ENCODE measurements at regions not wholly inside any gene's neighbourhood (a gene's known extent, or its start where the extent isn't known, plus 50 kb on each side); places are given as distances from the start of the nearest gene placed in this dataset.
"Not testable (repeated sequence)": the region's sequence is repeated elsewhere in the genome, so short reads cannot be mapped to it uniquely, and the experiment has no call there.

DNA sequence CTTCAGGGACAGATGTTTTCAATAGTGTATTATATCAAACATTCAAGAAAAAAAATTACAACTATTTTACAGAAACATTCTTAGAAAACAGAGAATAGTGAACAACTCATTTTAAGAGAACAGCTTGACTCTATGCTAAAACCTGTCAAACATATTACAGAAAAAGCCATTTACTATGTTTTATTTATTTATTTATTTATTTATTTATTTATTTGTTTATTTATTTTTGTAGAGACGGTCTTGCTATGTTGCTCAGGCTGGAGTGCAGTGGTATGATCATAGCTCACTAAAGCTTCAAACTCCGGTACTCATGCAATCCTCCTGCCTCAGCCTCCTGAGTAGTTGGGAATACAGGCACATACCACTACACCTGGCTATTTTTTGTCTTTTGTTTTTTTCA, 317.9 kb upstream of the HTR1E start:
- no peak overlapping the region for H3K4me2 ChIP-seq
- no peaks in the 10 kb centered on the region for H3K79me2 ChIP-seq (ENCODE audit: insufficient read depth, low read depth)
- TF ChIP-seq, protein P1, sequence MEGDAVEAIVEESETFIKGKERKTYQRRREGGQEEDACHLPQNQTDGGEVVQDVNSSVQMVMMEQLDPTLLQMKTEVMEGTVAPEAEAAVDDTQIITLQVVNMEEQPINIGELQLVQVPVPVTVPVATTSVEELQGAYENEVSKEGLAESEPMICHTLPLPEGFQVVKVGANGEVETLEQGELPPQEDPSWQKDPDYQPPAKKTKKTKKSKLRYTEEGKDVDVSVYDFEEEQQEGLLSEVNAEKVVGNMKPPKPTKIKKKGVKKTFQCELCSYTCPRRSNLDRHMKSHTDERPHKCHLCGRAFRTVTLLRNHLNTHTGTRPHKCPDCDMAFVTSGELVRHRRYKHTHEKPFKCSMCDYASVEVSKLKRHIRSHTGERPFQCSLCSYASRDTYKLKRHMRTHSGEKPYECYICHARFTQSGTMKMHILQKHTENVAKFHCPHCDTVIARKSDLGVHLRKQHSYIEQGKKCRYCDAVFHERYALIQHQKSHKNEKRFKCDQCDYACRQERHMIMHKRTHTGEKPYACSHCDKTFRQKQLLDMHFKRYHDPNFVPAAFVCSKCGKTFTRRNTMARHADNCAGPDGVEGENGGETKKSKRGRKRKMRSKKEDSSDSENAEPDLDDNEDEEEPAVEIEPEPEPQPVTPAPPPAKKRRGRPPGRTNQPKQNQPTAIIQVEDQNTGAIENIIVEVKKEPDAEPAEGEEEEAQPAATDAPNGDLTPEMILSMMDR (conservative IDR thresholded peaks at IDR 0.05; ENCODE audit: low read depth, low read length): no peak
- H3K4me3 ChIP-seq (IDR thresholded peaks at IDR 0.05; ENCODE audit: insufficient read depth, low read depth, low read length): no peak overlapping the region
- no peaks in the 10 kb centered on the region for H4K20me1 ChIP-seq (ENCODE audit: insufficient read depth)
- H3K9ac ChIP-seq: no peak overlapping the region
- H3K36me3 ChIP-seq (ENCODE audit: insufficient read depth): no peaks in the 10 kb centered on the region
- no peaks in the 10 kb centered on the region for H3K27me3 ChIP-seq (ENCODE audit: insufficient read depth, low read depth)
- H3K27ac ChIP-seq: no peak overlapping the region
- H3K4me1 ChIP-seq (ENCODE audit: low read depth, poor library complexity, severe bottlenecking): no peaks in the 10 kb centered on the region
- H2AFZ ChIP-seq (ENCODE audit: low read depth): no peak overlapping the region

DNA sequence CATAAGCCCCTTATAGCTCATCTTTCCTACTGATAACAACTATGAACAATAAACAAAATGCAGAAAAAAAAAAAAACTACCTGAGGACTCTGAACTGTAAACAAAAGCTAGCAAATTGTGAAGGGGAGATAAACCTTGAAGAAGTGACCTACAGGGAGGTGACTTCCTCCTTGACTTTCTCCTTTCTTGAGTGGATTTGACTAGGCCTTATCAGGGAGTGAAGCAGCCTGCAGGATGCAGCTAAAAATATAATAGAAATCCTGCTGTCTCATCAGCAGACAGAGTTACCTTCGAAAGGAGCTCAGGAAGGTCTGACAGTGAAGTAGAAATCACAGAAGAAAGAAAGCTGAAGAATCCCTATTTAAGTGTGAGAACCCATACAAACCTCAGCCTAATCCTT, 322.0 kb upstream of the HTR1E start:
- Histone ChIP-seq H4K20me1 (ENCODE audit: insufficient read depth) (no peaks in the 10 kb centered on the region), H3K27ac (no peak overlapping the region), H3K4me2 (no peak overlapping the region), H3K4me1 (ENCODE audit: low read depth, poor library complexity, severe bottlenecking) (no peaks in the 10 kb centered on the region), H3K4me3 (IDR thresholded peaks at IDR 0.05; ENCODE audit: insufficient read depth, low read depth, low read length) (no peak overlapping the region), H3K36me3 (ENCODE audit: insufficient read depth) (no peaks in the 10 kb centered on the region), H3K9ac (no peak overlapping the region), H3K79me2 (ENCODE audit: insufficient read depth, low read depth) (no peaks in the 10 kb centered on the region), H3K27me3 (ENCODE audit: insufficient read depth, low read depth) (no peaks in the 10 kb centered on the region), H2AFZ (ENCODE audit: low read depth) (no peak overlapping the region)
- TF ChIP-seq, protein P1 (conservative IDR thresholded peaks at IDR 0.05; ENCODE audit: low read depth, low read length): no peak

GRCh38 chr6:86609549-86610388, 327.6 kb upstream of the HTR1E start:
- TF ChIP-seq, protein P1 (conservative IDR thresholded peaks at IDR 0.05; ENCODE audit: low read depth, low read length): no peak
- Histone ChIP-seq H2AFZ (ENCODE audit: low read depth) (no peak overlapping the region), H3K9ac (no peak overlapping the region), H3K27me3 (ENCODE audit: insufficient read depth, low read depth) (no peaks in the 10 kb centered on the region), H3K79me2 (ENCODE audit: insufficient read depth, low read depth) (no peaks in the 10 kb centered on the region), H4K20me1 (ENCODE audit: insufficient read depth) (no peaks in the 10 kb centered on the region), H3K27ac (no peak overlapping the region), H3K4me2 (no peak overlapping the region), H3K4me1 (ENCODE audit: low read depth, poor library complexity, severe bottlenecking) (no peaks in the 10 kb centered on the region), H3K36me3 (ENCODE audit: insufficient read depth) (no peaks in the 10 kb centered on the region), H3K4me3 (IDR thresholded peaks at IDR 0.05; ENCODE audit: insufficient read depth, low read depth, low read length) (no peak overlapping the region)

GRCh38 chr6:86603364-86603763, 334.0 kb upstream of the HTR1E start:
- not testable (repeated sequence) for H3K27ac ChIP-seq; H3K4me1 ChIP-seq (ENCODE audit: low read depth, poor library complexity, severe bottlenecking); H3K4me3 ChIP-seq (IDR thresholded peaks at IDR 0.05; ENCODE audit: insufficient read depth, low read depth, low read length); H3K9ac ChIP-seq; H2AFZ ChIP-seq (ENCODE audit: low read depth); H3K79me2 ChIP-seq (ENCODE audit: insufficient read depth, low read depth); H3K4me2 ChIP-seq; H4K20me1 ChIP-seq (ENCODE audit: insufficient read depth); H3K36me3 ChIP-seq (ENCODE audit: insufficient read depth); H3K27me3 ChIP-seq (ENCODE audit: insufficient read depth, low read depth)

GRCh38 chr6:86602093-86602492, 335.2 kb upstream of the HTR1E start:
- not testable (repeated sequence) for H3K9ac ChIP-seq; H2AFZ ChIP-seq (ENCODE audit: low read depth); H3K4me3 ChIP-seq (IDR thresholded peaks at IDR 0.05; ENCODE audit: insufficient read depth, low read depth, low read length); H3K36me3 ChIP-seq (ENCODE audit: insufficient read depth); H3K27me3 ChIP-seq (ENCODE audit: insufficient read depth, low read depth); H3K27ac ChIP-seq; H4K20me1 ChIP-seq (ENCODE audit: insufficient read depth); H3K79me2 ChIP-seq (ENCODE audit: insufficient read depth, low read depth); H3K4me1 ChIP-seq (ENCODE audit: low read depth, poor library complexity, severe bottlenecking); H3K4me2 ChIP-seq

- H3K4me3 ChIP-seq (IDR thresholded peaks at IDR 0.05; ENCODE audit: insufficient read depth, low read depth, low read length); H3K9ac ChIP-seq; H3K79me2 ChIP-seq (ENCODE audit: insufficient read depth, low read depth); H4K20me1 ChIP-seq (ENCODE audit: insufficient read depth); H3K36me3 ChIP-seq (ENCODE audit: insufficient read depth); H3K27me3 ChIP-seq (ENCODE audit: insufficient read depth, low read depth); H3K4me1 ChIP-seq (ENCODE audit: low read depth, poor library complexity, severe bottlenecking); H3K4me2 ChIP-seq; H2AFZ ChIP-seq (ENCODE audit: low read depth); H3K27ac ChIP-seq: not testable (repeated sequence)
Measured at GRCh38 chr6:86598969-86599368, 338.4 kb upstream of the HTR1E start.

All from KMS-11 (cell line).